GM21576 (cell line): ENCODE measurements at regions not wholly inside any gene's neighbourhood (a gene's known extent, or its start where the extent isn't known, plus 50 kb on each side); places are given as distances from the start of the nearest gene placed in this dataset.
"Not testable (repeated sequence)": the region's sequence is repeated elsewhere in the genome, so short reads cannot be mapped to it uniquely, and the experiment has no call there.

Experiments used
- ATAC-seq: cut with Tn5 transposase; IDR thresholded peaks from one replicate; pipeline ENCODE4 v1.9.1; 2021; ENCODE audit warnings: mild to moderate bottlenecking, moderate library complexity; ENCODE audit not compliant: unreplicated experiment

- ATAC-seq = no peak
Measured at GRCh38 chr1:60918867-60919266, 163.5 kb upstream of the NFIA start.

GRCh38 chr1:60916906-60917305, 165.5 kb upstream of the NFIA start:
- no peak for ATAC-seq

GRCh38 chr1:60916199-60916598, 166.2 kb upstream of the NFIA start:
- ATAC-seq = no peak

GRCh38 chr1:60915441-60915840, 166.9 kb upstream of the NFIA start:
- no peak for ATAC-seq

- ATAC-seq = no peak
Measured at GRCh38 chr1:60914982-60915381, 167.4 kb upstream of the NFIA start.

GRCh38 chr1:60913708-60914107, 168.7 kb upstream of the NFIA start:
- ATAC-seq = not testable (repeated sequence)

GRCh38 chr1:60913039-60913438, 169.3 kb upstream of the NFIA start:
- ATAC-seq = no peak

- no peak for ATAC-seq
Measured at GRCh38 chr1:60911966-60912697, 170.2 kb upstream of the NFIA start.

- ATAC-seq = no peak
Measured at GRCh38 chr1:60908159-60908558, 174.2 kb upstream of the NFIA start.

GRCh38 chr1:60906526-60906925, 175.8 kb upstream of the NFIA start:
- ATAC-seq = no peak

- no peak for ATAC-seq
Measured at GRCh38 chr1:60906039-60906438, 176.3 kb upstream of the NFIA start.

- ATAC-seq = no peak
Measured at GRCh38 chr1:60904099-60904851, 178.1 kb upstream of the NFIA start.

- no peak for ATAC-seq
Measured at GRCh38 chr1:60903591-60903990, 178.8 kb upstream of the NFIA start.

GRCh38 chr1:60899464-60899863, 182.9 kb upstream of the NFIA start:
- no peak for ATAC-seq

GRCh38 chr1:60898987-60899386, 183.4 kb upstream of the NFIA start:
- no peak for ATAC-seq

- ATAC-seq = no peak
Measured at GRCh38 chr1:60898413-60898812, 183.9 kb upstream of the NFIA start.

GRCh38 chr1:60896701-60897363, 185.5 kb upstream of the NFIA start:
- no peak for ATAC-seq

- no peak for ATAC-seq
Measured at GRCh38 chr1:60895701-60896100, 186.7 kb upstream of the NFIA start.

GRCh38 chr1:60895252-60895651, 187.1 kb upstream of the NFIA start:
- no peak for ATAC-seq

- ATAC-seq = no peak
Measured at GRCh38 chr1:60894741-60895140, 187.6 kb upstream of the NFIA start.

GRCh38 chr1:60894130-60894529, 188.2 kb upstream of the NFIA start:
- ATAC-seq = no peak
